ENCODE measurements at regions not wholly inside any gene's neighbourhood (a gene's known extent, or its start where the extent isn't known, plus 50 kb on each side); places are given as distances from the start of the nearest gene placed in this dataset.
"Not testable (repeated sequence)": the region's sequence is repeated elsewhere in the genome, so short reads cannot be mapped to it uniquely, and the experiment has no call there.

DNA sequence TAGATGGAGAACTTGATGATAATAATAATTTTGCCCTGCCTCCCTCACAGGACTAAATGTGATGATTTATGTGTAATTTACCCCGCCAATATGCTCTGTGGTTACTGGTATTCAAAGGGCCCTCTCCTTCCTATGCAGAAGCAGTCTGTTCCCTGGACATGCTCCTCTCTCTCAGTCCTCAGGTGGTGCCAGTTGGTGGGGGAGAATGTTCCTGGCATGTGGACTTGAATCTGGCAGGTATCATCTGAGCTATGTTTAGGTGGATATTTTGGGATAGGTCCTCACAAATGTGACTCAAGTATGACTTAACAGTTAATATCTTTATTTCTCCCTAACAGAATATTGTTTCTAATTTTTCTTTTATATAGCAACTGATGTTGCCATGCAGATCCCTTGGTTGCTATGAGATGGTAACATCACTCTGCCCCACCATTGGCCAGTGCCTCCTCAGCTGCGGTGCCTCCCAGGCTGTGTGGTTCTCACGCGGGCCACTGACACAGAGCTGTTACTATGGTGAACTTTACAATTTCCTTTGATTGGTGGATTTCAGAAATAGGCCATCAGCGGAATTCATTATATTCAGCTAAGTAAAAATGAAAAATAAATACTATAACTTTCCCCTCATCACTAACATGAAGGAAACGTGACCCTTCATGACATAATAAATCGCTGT, 106.7 kb upstream of the PELI1 start:
- Mint-ChIP-seq H3K4me1 (no peaks in the 10 kb centered on the region), H3K27ac (peak overlapping the region; percentile 3), H3K27me3 (no peaks in the 10 kb centered on the region), H3K4me3 (no peak overlapping the region), H3K9me3 (no peaks in the 10 kb centered on the region), H3K36me3 (peaks cover 13% of the 10 kb centered on the region)
- DNase-seq (ENCODE audit: low spot score in 2 of 2) (no peak), ATAC-seq (ENCODE audit: low read depth) (no peak)

GRCh38 chr2:64251497-64252250, 107.5 kb upstream of the PELI1 start:
- H3K27me3 Mint-ChIP-seq = no peaks in the 10 kb centered on the region
- no peaks in the 10 kb centered on the region for H3K9me3 Mint-ChIP-seq
- H3K4me3 Mint-ChIP-seq = no peak overlapping the region
- no peak overlapping the region for H3K27ac Mint-ChIP-seq
- DNase-seq (ENCODE audit: low spot score in 2 of 2) = no peak
- peaks cover 17% of the 10 kb centered on the region for H3K36me3 Mint-ChIP-seq
- H3K4me1 Mint-ChIP-seq = peaks cover 3% of the 10 kb centered on the region
- no peak for ATAC-seq (ENCODE audit: low read depth)

DNA sequence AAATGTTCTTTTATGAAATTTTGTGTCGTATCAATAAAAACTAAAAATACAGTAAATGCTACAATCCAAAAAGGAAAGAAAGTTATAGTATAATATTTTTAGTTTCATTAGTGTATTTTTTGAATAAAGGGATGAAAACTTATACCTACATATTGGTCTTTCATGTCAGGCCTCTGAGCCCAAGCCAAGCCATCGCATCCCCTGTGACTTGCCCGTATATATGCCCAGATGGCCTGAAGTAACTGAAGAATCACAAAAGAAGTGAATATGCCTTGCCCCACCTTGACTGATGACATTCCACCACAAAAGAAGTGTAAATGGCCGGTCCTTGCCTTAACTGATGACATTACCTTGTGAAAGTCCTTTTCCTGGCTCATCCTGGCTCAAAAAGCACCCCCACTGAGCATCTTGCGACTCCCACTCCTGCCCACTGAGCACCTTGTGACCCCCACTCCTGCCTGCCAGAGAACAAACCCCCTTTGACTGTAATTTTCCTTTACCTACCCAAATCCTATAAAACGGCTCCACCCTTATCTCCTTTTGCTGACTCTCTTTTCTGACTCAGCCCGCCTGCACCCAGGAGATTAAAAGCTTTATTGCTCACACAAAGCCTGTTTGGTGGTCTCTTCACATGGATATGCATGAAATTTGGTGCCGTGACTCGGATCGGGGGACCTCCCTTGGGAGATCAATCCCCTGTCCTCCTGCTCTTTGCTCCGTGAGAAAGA, 108.2 kb upstream of the PELI1 start:
- peaks cover 18% of the 10 kb centered on the region for H3K36me3 Mint-ChIP-seq
- H3K4me3 Mint-ChIP-seq; ATAC-seq (ENCODE audit: low read depth): not testable (repeated sequence)

GRCh38 chr2:64253421-64253820, 109.2 kb upstream of the PELI1 start:
- ATAC-seq (ENCODE audit: low read depth); H3K4me3 Mint-ChIP-seq; H3K27me3 Mint-ChIP-seq; H3K27ac Mint-ChIP-seq; H3K9me3 Mint-ChIP-seq; H3K4me1 Mint-ChIP-seq; DNase-seq (ENCODE audit: low spot score in 2 of 2): not testable (repeated sequence)
- peaks cover 17% of the 10 kb centered on the region for H3K36me3 Mint-ChIP-seq

More for the DNA sequence above, 108.2 kb upstream of the PELI1 start:
- DNase-seq (ENCODE audit: low spot score in 2 of 2); H3K4me1 Mint-ChIP-seq; H3K27me3 Mint-ChIP-seq; H3K9me3 Mint-ChIP-seq: not testable (repeated sequence)
- H3K27ac Mint-ChIP-seq = peak overlapping the region; percentile 16

DNA sequence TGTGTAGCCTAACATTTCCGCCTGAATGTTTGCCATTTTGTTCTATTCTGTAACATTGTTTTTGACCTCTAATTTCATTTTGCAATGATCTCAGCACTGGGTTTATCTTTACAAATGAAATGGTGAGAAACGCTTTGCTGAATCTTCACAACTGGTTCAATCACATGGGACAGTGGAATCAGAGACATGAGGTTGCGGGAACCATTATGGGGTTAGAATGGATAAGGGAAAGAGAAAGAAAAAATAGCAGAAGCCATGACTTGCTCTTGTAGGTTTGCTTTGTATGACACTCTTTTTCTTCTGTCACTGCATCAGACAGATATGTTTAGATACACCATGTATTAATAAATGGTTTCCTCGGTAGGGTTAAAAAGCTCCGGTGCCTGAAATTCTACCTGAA, 114.3 kb upstream of the PELI1 start:
- Mint-ChIP-seq H3K4me3 (no peak overlapping the region), H3K4me1 (peaks cover 28% of the 10 kb centered on the region), H3K36me3 (peaks cover 10% of the 10 kb centered on the region), H3K27me3 (no peaks in the 10 kb centered on the region), H3K9me3 (no peaks in the 10 kb centered on the region), H3K27ac (no peak overlapping the region)
- no peak for DNase-seq (ENCODE audit: low spot score in 2 of 2)
- ATAC-seq (ENCODE audit: low read depth) = no peak

DNA sequence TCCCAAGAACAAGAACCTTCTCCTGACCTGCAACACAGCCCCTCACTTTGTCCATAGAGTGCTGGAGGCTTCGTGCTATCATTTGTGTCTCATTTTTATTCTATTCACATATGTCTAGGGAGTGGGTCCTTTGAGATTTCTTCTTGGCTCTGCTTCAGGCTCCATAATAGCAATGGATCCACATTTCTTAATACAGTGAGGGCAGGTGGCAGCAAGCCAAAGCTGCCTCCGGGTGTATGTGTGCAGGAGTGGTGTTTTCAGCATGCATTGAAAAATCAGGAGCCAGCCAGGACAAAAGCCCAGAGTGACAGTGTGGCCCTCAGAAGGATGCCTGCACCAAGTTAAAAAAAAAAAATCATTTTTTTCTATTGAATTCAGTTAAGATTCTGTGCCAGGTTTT, 115.1 kb upstream of the PELI1 start:
- H3K27ac Mint-ChIP-seq = no peak overlapping the region
- no peak for DNase-seq (ENCODE audit: low spot score in 2 of 2)
- no peaks in the 10 kb centered on the region for H3K27me3 Mint-ChIP-seq
- H3K36me3 Mint-ChIP-seq = peaks cover 6% of the 10 kb centered on the region
- no peak overlapping the region for H3K4me3 Mint-ChIP-seq
- H3K4me1 Mint-ChIP-seq = peaks cover 28% of the 10 kb centered on the region
- no peak for ATAC-seq (ENCODE audit: low read depth)
- H3K9me3 Mint-ChIP-seq = no peaks in the 10 kb centered on the region

- Mint-ChIP-seq H3K4me3 (peak overlapping the region; percentile 75), H3K36me3 (peaks cover 10% of the 10 kb centered on the region), H3K27ac (peak overlapping the region; percentile 82), H3K4me1 (peaks cover 28% of the 10 kb centered on the region), H3K27me3 (no peaks in the 10 kb centered on the region), H3K9me3 (no peaks in the 10 kb centered on the region)
- peak; percentile 11 for ATAC-seq (ENCODE audit: low read depth)
- no peak for DNase-seq (ENCODE audit: low spot score in 2 of 2)
Measured at GRCh38 chr2:64260093-64260803, 116.0 kb upstream of the PELI1 start.

- Mint-ChIP-seq H3K27ac (peak overlapping the region; percentile 82), H3K27me3 (no peaks in the 10 kb centered on the region), H3K36me3 (peaks cover 10% of the 10 kb centered on the region), H3K9me3 (no peaks in the 10 kb centered on the region), H3K4me3 (peak overlapping the region; percentile 75), H3K4me1 (peaks cover 28% of the 10 kb centered on the region)
- DNase-seq (ENCODE audit: low spot score in 2 of 2) (peak; percentile 37 to 52), ATAC-seq (ENCODE audit: low read depth) (peak; percentile 98)
Measured at GRCh38 chr2:64260817-64261216, 116.6 kb upstream of the PELI1 start.

- Mint-ChIP-seq H3K27ac (peak overlapping the region; percentile 45), H3K27me3 (no peaks in the 10 kb centered on the region), H3K4me1 (peaks cover 24% of the 10 kb centered on the region), H3K36me3 (peaks cover 6% of the 10 kb centered on the region), H3K4me3 (no peak overlapping the region), H3K9me3 (no peaks in the 10 kb centered on the region)
- ATAC-seq (ENCODE audit: low read depth) (no peak), DNase-seq (ENCODE audit: low spot score in 2 of 2) (no peak)
Measured at GRCh38 chr2:64262071-64262470, 117.9 kb upstream of the PELI1 start.

- DNase-seq (ENCODE audit: low spot score in 2 of 2) (no peak), ATAC-seq (ENCODE audit: low read depth) (no peak)
- H3K27ac Mint-ChIP-seq = peak overlapping the region; percentile 45
- no peak overlapping the region for H3K4me3 Mint-ChIP-seq
- H3K27me3 Mint-ChIP-seq = no peaks in the 10 kb centered on the region
- peaks cover 5% of the 10 kb centered on the region for H3K36me3 Mint-ChIP-seq
- peaks cover 22% of the 10 kb centered on the region for H3K4me1 Mint-ChIP-seq
- H3K9me3 Mint-ChIP-seq = no peaks in the 10 kb centered on the region
Measured at GRCh38 chr2:64262816-64263215, 118.6 kb upstream of the PELI1 start.

- Mint-ChIP-seq H3K4me3 (no peak overlapping the region), H3K36me3 (peaks cover 6% of the 10 kb centered on the region), H3K27ac (no peak overlapping the region), H3K4me1 (peaks cover 22% of the 10 kb centered on the region), H3K9me3 (no peaks in the 10 kb centered on the region), H3K27me3 (no peaks in the 10 kb centered on the region)
- no peak for DNase-seq (ENCODE audit: low spot score in 2 of 2)
- no peak for ATAC-seq (ENCODE audit: low read depth)
Measured at GRCh38 chr2:64263315-64263714, 119.1 kb upstream of the PELI1 start.

DNA sequence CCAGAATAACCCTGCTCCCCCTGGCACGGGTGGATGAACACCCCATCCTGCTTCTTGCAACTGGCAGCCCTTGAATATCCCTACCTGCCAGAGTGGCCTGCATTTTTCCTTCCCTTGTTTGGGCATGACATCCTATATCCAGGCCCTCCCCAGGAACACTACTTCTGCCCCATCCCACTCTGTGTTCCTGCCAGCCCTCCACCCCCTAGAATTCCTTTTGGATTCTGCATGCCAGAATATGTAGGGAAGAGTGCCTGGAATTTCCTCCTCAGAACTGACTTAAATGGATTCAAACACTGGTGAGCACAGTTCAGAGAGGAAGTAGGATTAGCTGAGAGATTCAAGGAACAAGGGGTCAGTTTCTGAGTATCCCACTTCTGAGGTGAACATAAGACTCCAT, 123.5 kb upstream of the PELI1 start:
- no peak overlapping the region for H3K27ac Mint-ChIP-seq
- H3K4me3 Mint-ChIP-seq = no peak overlapping the region
- peaks cover 6% of the 10 kb centered on the region for H3K4me1 Mint-ChIP-seq
- peaks cover 9% of the 10 kb centered on the region for H3K9me3 Mint-ChIP-seq
- no peak for DNase-seq (ENCODE audit: low spot score in 2 of 2)
- no peaks in the 10 kb centered on the region for H3K27me3 Mint-ChIP-seq
- H3K36me3 Mint-ChIP-seq = peaks cover 10% of the 10 kb centered on the region
- no peak for ATAC-seq (ENCODE audit: low read depth)

DNA sequence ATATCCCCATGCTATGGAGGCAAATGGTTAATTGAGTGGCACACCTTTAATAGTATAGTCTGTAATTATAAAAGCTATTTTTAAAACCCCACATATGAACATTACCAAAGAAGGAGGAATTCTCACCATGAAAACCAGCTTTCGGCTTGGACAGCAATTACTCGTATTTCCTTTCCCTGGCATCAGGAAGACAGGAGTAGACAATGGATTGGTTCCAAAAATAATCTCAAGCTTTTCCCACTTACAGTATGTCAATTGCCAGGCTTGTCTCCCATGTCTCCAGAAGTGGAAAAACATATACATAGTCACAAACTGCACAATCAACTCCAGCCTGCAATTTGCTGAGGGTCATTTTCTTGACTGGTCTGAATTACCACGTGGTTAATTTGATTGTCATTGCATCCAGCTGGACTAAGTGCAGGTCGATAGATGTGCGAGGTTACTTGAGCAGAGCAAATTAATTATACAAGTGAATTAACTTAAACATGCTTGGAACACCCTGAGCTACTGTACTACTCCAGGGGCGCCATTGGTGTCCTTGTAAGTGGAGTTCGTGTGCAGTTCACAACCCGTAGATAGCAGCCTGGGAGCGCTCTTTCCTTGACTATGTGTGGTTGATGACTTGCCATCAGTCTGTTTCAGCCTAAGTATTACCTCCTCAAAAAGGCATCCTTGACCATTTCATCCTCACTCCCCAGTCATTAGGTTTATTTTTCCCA, 124.3 kb upstream of the PELI1 start:
- Mint-ChIP-seq H3K4me1 (peaks cover 7% of the 10 kb centered on the region), H3K27ac (no peak overlapping the region), H3K36me3 (peaks cover 10% of the 10 kb centered on the region)

More for the DNA sequence above, 124.3 kb upstream of the PELI1 start:
- Mint-ChIP-seq H3K4me3 (no peak overlapping the region), H3K27me3 (no peaks in the 10 kb centered on the region), H3K9me3 (peaks cover 9% of the 10 kb centered on the region)
- ATAC-seq (ENCODE audit: low read depth) (no peak), DNase-seq (ENCODE audit: low spot score in 2 of 2) (no peak)

Measured in memory B cell (primary cell).